H4 (cell line): ENCODE measurements at regions not wholly inside any gene's neighbourhood (a gene's known extent, or its start where the extent isn't known, plus 50 kb on each side); places are given as distances from the start of the nearest gene placed in this dataset.

Source experiments
- DNase-seq: peaks from one replicate; pipeline ENCODE4 v3.0.0-alpha.2; 2015; ENCODE audit warnings: low spot score

DNA sequence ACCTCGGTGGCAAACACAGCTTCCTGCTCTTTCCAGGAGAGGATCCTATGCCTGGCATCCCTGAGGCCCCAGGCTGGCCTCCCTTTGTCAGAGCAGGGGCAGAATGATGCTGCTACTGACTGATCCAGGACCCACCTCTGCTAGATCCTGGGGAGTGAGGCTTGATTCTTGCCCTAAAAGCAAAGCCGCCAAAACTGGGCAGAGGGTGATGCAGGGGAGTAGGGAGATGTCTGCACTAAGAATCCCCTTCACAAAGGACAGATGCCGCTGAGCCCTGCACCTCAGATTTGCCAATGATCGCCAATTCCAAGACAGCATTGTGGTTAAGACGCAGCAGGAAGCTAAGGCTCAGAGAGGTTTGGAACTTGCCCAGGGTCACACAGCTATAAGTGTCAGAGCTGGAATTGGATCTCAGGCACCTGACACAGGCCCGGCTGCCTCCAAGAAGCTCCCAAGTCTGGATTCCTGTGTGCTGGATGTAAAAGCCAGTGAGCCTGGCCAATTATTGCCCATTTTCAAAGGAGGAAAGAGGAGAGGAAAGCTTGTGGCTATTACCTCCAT lies 60.7 kb upstream of the TNRC6C start:
- DNase-seq, result no peak

DNA sequence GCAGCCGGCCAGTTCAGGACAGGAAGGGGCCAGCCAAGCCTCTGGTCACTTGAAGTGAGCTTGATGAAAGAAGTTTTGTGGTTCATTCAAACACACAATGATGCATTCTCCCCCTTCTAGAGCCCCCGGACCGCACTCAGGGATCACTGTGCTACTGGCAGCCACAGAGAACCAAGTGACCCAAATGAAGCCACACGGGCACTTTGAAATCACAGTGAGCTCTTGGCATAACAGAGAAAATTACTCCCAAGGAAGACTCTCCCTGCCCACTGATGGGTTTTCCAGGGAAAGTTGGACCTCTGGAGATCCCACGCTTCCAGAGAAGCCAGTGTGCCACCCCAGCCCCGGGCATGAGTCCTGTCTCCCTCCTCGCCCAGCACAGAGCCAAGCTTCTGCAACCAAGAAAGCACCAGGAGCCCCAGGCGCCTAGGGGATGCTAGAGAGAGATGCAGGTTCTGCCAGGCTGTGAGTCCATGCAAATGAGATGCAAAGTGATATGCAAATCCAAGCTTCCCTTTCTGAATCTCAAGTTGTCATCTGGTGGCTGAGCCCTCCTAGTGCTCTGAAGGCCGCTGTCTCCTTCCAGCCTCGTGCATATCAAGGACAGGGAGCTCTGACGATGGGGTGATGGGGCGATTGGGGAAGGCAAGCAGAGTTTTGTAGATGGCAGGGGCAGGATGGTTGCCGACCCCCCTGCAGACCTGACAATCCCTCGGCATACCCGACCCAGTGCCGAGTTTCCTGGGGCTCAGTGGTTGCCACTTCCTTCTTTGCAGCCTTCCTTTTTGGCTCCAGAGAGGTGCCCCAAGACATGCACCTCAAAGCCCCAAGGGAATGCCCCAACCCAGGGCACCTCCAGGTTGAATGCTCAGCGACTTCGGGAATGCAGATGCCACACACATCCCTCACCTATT lies 59.7 kb upstream of the TNRC6C start:
- no peak for DNase-seq

DNA sequence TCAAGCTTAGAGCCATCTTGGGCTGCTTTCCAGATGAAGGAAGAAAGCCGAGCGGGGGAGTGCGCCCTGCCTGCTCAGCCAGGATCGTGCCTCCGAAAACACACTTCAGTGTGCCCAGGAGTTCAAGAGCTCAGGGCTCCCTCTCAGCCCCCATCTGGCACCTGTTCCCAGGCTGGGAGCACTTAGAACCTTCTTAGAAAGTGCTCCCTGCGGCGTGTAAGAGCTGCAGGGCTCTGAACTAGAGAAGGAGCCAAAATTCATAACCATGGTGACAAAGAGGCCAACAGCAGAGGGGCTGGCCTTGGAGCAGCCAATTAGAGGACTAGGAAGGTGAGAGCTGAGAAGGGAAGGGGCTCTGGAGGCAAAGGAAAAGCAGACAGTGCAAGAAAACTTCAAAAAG lies 59.0 kb upstream of the TNRC6C start:
- DNase-seq, result no peak

DNA sequence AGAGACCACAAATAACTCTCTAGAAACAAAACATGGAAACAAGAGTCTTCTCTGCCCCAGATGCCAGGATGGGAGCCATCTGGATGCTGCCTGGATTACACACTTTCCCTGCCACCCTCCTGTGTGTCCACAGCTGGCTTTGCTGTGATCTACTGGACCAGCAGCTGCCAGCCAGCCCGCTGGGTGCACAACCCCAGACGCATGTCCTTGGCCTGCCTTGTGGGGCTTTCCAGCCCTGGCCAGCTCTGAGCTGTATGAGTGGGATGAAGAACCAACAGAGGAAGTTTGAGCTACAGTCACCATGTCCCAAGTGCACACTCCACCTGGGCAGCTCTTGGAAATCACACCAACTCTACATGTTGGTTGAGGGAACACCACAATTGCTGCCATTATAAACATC lies 57.0 kb upstream of the TNRC6C start:
- DNase-seq, result no peak

DNA sequence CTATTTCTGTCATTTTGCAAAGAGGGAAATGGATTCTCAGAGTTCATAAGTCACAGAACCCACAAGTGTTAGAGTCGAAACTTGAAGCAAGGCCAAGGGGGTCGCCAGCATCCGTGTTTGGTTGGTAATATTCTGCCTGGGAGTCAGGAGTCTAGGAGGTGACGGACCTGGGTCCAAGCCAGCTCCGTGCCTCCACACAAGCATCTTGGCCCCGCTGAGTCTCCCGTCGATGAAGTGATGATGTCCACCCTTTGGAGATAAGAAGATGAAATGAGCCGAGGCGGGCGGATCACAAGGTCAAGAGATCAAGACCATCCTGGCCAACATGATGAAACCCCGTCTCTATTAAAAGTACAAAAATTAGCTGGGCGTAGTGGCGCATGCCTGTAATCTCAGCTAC lies 53.2 kb upstream of the TNRC6C start:
- DNase-seq, result no peak

DNA sequence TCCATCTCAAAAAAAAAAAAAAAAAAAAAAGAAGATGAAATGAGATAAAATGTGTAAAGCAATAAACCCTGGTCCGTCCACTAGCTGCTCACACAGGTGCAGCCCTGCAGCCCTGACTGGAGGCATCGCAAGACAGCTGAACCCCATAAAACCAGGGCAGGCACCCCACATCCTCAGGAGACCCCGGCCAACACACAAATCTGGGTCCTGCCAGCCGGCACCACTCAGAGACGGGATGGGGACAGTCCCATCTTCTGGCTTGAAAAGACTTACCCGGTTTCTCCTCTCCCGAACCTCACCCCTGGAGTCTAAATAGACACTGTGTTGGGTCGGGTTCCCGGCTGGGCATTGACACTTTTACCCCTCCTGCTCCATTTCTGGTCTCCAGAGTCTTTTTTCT lies 52.7 kb upstream of the TNRC6C start:
- DNase-seq, result no peak

DNA sequence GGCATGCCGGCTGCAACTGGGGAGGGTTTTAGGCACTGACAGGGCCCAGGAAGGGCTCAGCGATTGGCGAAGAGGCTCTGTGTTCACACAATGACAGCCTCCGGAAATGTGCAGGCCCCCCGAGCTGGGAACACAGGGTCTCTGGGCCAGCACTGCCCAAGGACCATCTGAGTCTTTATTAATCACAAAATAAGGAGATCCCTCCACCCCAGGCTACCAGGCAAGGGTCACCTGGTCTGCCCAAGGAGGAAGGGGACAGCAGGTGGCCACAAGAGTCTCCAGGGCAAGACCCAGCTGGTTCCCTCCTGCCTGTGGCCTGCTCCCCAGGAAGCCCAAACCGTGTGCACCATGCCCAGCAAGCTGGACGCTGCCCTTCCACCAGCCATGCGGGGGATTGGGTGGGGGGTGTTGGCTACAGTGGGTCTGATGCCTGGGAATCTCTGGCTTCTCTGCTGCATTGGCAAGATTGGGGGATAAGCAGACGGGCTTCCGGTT lies 52.1 kb upstream of the TNRC6C start:
- no peak for DNase-seq

DNA sequence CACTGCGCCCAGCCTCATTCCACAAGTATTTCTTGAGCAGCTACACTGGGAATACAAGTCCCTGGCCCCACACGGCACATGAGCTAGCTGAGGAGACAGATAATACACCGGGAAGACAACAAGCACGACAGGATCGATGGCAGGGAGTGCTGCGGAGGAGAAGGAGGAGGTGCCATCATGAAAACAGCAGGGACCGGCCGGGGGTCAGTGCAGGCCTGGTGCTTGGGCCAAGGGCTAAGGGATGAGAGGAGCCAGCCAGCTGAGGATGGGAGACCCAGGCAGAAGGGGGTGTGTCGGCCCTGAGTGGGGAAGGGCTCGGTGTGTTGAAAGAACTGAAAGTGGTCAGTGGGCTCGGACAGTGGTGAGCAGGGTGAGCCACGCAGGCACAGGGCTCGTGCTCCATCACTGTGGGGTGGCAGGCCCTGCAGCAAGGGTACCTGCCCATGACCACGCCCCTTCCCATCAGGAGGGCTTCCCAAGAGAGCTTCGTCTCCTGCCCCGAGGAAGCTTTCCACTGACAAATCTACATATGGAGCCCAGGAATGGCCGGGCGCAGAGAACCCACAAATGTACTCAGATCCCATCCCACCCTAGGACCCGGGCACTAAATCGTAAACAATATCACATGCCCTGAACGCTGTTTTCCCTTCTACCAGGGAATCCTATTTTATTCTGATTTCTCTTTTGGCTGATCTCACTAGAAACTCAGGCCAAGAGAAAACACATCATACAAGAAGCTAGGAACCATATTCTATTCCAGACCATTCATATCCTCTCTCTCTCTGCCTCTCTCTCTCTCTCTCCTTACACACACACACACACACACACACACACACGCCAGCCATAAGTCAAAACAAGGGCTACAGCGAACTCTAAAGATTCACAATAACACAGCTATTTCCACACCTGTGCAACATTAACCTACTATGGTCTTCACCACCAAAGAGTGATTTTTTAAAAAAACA lies 50.7 kb upstream of the TNRC6C start:
- DNase-seq, result no peak

DNA sequence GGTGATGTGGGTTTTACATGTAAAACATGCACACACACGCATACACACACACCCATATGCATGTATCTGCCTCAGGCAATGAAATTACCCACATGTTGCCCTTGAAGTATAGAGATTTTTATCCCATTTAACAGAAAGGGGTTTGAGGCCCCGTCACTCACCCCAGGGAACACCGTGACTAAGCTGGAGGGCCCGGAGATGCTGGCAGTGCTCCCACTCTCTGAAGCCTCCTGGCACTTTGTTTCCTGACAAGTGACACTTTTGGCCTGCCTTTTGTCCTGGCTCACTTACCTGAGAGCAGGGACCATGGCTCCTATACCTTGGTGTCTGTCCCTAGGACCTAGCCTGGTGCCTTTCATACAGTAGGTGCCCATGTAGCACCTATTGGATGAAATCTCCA lies 50.0 kb upstream of the TNRC6C start:
- DNase-seq, result no peak
